Right lobe of liver (tissue), 6 donors: ENCODE measurements at regions not wholly inside any gene's neighbourhood (a gene's known extent, or its start where the extent isn't known, plus 50 kb on each side); places are given as distances from the start of the nearest gene placed in this dataset.

Experiments used
- ATAC-seq, 4 donors: fragments of 200-7000 bp; cut with Tn5 transposase; one replicate each; pipeline ENCODE4 v1.9.1; 2020; ENCODE audit warnings: mild to moderate bottlenecking in 4 of 4, moderate library complexity in 4 of 4
- DNase-seq, 3 donors: peaks; one replicate each; pipeline ENCODE4 v3.0.0-alpha.2; 2020
- H3K27ac ChIP-seq, 3 donors: fragments of 200-600 bp; one replicate each; pipeline ENCODE4 v1.8.0; 2022
- H3K27me3 ChIP-seq, 2 donors: fragments of 200-600 bp; one replicate each; pipeline ENCODE4 v1.8.0; 2022
- H3K36me3 ChIP-seq, 4 donors: fragments of 200-600 bp; sonication (generic) in 1 of 4; one replicate each; pipeline versions ENCODE4 v1.5.1 to v1.8.0; 2017 to 2022; ENCODE audit warnings: control low read depth in 1 of 4
- H3K4me1 ChIP-seq, 4 donors: fragments of 200-600 bp; sonication (generic) in 1 of 4; one replicate each; pipeline versions ENCODE4 v1.5.1 to v1.8.0; 2017 to 2022; ENCODE audit warnings: control low read depth in 1 of 4
- H3K4me3 ChIP-seq, 3 donors: fragments of 200-600 bp; one replicate each; pipeline ENCODE4 v1.8.0; 2022
- H3K9me3 ChIP-seq, 4 donors: fragments of 200-600 bp; sonication (generic) in 1 of 4; one replicate each; pipeline versions ENCODE4 v1.5.1 to v1.8.0; 2017 to 2022; ENCODE audit warnings: control low read depth in 1 of 4
- CTCF ChIP-seq, 4 donors: fragments of 200-600 bp in 3 of 4; fragments of 450-650 bp in 1 of 4; IDR thresholded peaks; one replicate each; pipeline versions ENCODE4 v1.5.1 to v1.8.0; 2016 to 2022; ENCODE audit warnings: antibody characterized with exemption in 4 of 4, mild to moderate bottlenecking in 2 of 4
- POLR2A ChIP-seq: fragments of 450-650 bp; IDR thresholded peaks from one replicate; pipeline ENCODE4 v1.6.1; 2017; ENCODE audit warnings: antibody characterized with exemption, mild to moderate bottlenecking
- WGBS: methylation state at CpG from one replicate; pipeline ENCODE4 v1.1.6; 2018; ENCODE audit warnings: low coverage, low lambda C conversion rate; ENCODE audit not compliant: insufficient coverage; ENCODE audit errors: missing lambda C conversion rate; 5-methylcytosine and 5-hydroxymethylcytosine counted together
- intact Hi-C, 2 donors: fragments of 100-400 bp; cut with DNase I; formaldehyde crosslinking; loops; one replicate each; pipeline versions ENCODE4 v1.11.2 to v1.14.1; 2022
- donor health status: DM: no; HTN: yes; CAD: no.
- donor health status: DM: no; HTN: no; CAD: no.
- donor health status: DM: no; HTN: no; CAD: no.
- donor health status: DM: no; HTN: yes; CAD: no.
- donor health status: DM: no; HTN: yes; CAD: no.

- no peaks in the 10 kb centered on the region for H3K27me3 ChIP-seq
- no peaks in the 10 kb centered on the region for H3K4me1 ChIP-seq
- H3K9me3 ChIP-seq = no peaks in the 10 kb centered on the region
- DNase-seq (no peak), ATAC-seq (no peak)
- H3K4me3 ChIP-seq = no peak overlapping the region
- 71% methylated on average over 5 of the region's 6 CpGs for WGBS
- H3K27ac ChIP-seq = no peak overlapping the region
- TF ChIP-seq CTCF (IDR thresholded peaks at IDR 0.05) (no peak), POLR2A (no peak)
- no peaks in the 10 kb centered on the region for H3K36me3 ChIP-seq
- intact Hi-C loops = no loop called here
Measured at GRCh38 chr14:65312859-65313258, 99.7 kb upstream of the FUT8 start.

GRCh38 chr14:65318636-65319506 is 93.7 kb upstream of the FUT8 start:
- Histone ChIP-seq H3K36me3 (no peaks in the 10 kb centered on the region), H3K27me3 (no peaks in the 10 kb centered on the region), H3K4me3 (no peak overlapping the region), H3K4me1 (no peaks in the 10 kb centered on the region), H3K9me3 (no peaks in the 10 kb centered on the region), H3K27ac (no peak overlapping the region)
- no peak for ATAC-seq
- intact Hi-C loops = no loop called here
- TF ChIP-seq POLR2A (no peak), CTCF (IDR thresholded peaks at IDR 0.05) (no peak)
- WGBS = 76% methylated on average over 7 of the region's 7 CpGs
- no peak for DNase-seq

- Histone ChIP-seq H3K36me3 (no peaks in the 10 kb centered on the region), H3K4me1 (no peaks in the 10 kb centered on the region), H3K9me3 (no peaks in the 10 kb centered on the region), H3K27me3 (no peaks in the 10 kb centered on the region), H3K27ac (no peak overlapping the region), H3K4me3 (no peak overlapping the region)
- ATAC-seq (no peak), DNase-seq (no peak)
- TF ChIP-seq CTCF (IDR thresholded peaks at IDR 0.05) (no peak), POLR2A (no peak)
- intact Hi-C loops = no loop called here
- 64% methylated on average over 2 of the region's 2 CpGs for WGBS
Measured at GRCh38 chr14:65320661-65321308, 91.7 kb upstream of the FUT8 start.

GRCh38 chr14:65321370-65321875 is 91.1 kb upstream of the FUT8 start:
- Histone ChIP-seq H3K4me1 (no peaks in the 10 kb centered on the region), H3K27ac (no peak overlapping the region), H3K4me3 (no peak overlapping the region), H3K9me3 (no peaks in the 10 kb centered on the region), H3K27me3 (no peaks in the 10 kb centered on the region), H3K36me3 (no peaks in the 10 kb centered on the region)
- no peak for ATAC-seq
- DNase-seq = no peak
- TF ChIP-seq CTCF (IDR thresholded peaks at IDR 0.05) (no peak), POLR2A (no peak)
- 39% methylated on average over 3 of the region's 3 CpGs for WGBS
- intact Hi-C loops = no loop called here
